ENCODE measurements at regions not wholly inside any gene's neighbourhood (a gene's known extent, or its start where the extent isn't known, plus 50 kb on each side); places are given as distances from the start of the nearest gene placed in this dataset.

- H3K4me1 ChIP-seq (ENCODE audit: control insufficient read depth, insufficient read depth, low read length, poor library complexity, severe bottlenecking): no peaks in the 10 kb centered on the region
Observed at GRCh38 chrX:40485973-40486372, 94.8 kb upstream of the ATP6AP2 start.

GRCh38 chrX:40485102-40485826, 95.5 kb upstream of the ATP6AP2 start:
- no peak for DNase-seq
- H3K36me3 ChIP-seq (ENCODE audit: control insufficient read depth, insufficient read depth, low read length): no peaks in the 10 kb centered on the region
- no peak overlapping the region for H3K27ac ChIP-seq (ENCODE audit: insufficient read depth, low read length, poor library complexity, severe bottlenecking)
- no peaks in the 10 kb centered on the region for H3K27me3 ChIP-seq (replicated peaks; ENCODE audit: control insufficient read depth, insufficient read depth, low read length, poor library complexity, severe bottlenecking)
- no peak overlapping the region for H3K4me3 ChIP-seq (ENCODE audit: insufficient read depth, low read depth, low read length, poor library complexity, severe bottlenecking)
- no peaks in the 10 kb centered on the region for H3K9me3 ChIP-seq (ENCODE audit: control insufficient read depth, low read length)
- H3K4me1 ChIP-seq (ENCODE audit: control insufficient read depth, insufficient read depth, low read length, poor library complexity, severe bottlenecking): no peaks in the 10 kb centered on the region

More at GRCh38 chrX:40485973-40486372, 94.8 kb upstream of the ATP6AP2 start:
- Histone ChIP-seq H3K27me3 (replicated peaks; ENCODE audit: control insufficient read depth, insufficient read depth, low read length, poor library complexity, severe bottlenecking) (no peaks in the 10 kb centered on the region), H3K27ac (ENCODE audit: insufficient read depth, low read length, poor library complexity, severe bottlenecking) (no peak overlapping the region), H3K9me3 (ENCODE audit: control insufficient read depth, low read length) (no peaks in the 10 kb centered on the region), H3K36me3 (ENCODE audit: control insufficient read depth, insufficient read depth, low read length) (no peaks in the 10 kb centered on the region), H3K4me3 (ENCODE audit: insufficient read depth, low read depth, low read length, poor library complexity, severe bottlenecking) (no peak overlapping the region)
- DNase-seq: no peak

DNA sequence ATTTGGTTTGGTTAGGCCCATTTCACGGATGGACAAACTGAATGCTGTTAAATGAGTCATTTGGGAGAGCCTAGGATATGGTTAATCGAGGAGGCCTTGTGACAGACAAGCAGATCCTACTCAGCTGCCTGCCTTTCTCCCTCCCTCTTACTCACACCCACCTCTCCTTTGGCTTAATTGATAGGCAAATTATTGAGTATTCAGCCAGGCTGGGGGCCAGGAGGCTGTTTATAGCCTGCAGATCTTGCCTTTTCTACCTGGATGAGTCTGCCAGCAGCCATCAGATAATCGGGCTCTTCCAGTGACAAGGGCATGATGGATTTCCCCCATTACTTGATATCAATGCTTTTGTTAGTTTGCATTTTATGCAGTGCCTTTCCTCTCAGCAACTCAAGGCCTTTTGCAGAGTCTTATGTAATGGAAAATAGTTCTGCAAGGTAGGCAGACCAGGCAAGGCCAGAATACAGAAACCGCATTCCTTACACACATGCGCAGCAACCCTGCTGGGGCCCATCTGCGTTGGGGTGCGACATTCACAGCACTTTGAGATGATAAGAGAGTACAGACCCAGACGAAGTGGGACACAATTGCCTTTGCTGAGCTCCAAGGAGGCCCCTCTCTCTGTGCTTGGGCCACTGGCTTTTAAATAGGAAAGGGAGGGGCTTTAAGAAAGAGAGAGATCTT, 96.2 kb upstream of the ATP6AP2 start:
- Histone ChIP-seq H3K36me3 (ENCODE audit: control insufficient read depth, insufficient read depth, low read length) (no peaks in the 10 kb centered on the region), H3K27ac (ENCODE audit: insufficient read depth, low read length, poor library complexity, severe bottlenecking) (no peak overlapping the region), H3K4me3 (ENCODE audit: insufficient read depth, low read depth, low read length, poor library complexity, severe bottlenecking) (no peak overlapping the region), H3K9me3 (ENCODE audit: control insufficient read depth, low read length) (no peaks in the 10 kb centered on the region), H3K4me1 (ENCODE audit: control insufficient read depth, insufficient read depth, low read length, poor library complexity, severe bottlenecking) (no peaks in the 10 kb centered on the region), H3K27me3 (replicated peaks; ENCODE audit: control insufficient read depth, insufficient read depth, low read length, poor library complexity, severe bottlenecking) (no peaks in the 10 kb centered on the region)
- no peak for DNase-seq

GRCh38 chrX:40483502-40483901, 97.3 kb upstream of the ATP6AP2 start:
- H3K27ac ChIP-seq (ENCODE audit: insufficient read depth, low read length, poor library complexity, severe bottlenecking): no peak overlapping the region
- H3K4me1 ChIP-seq (ENCODE audit: control insufficient read depth, insufficient read depth, low read length, poor library complexity, severe bottlenecking): no peaks in the 10 kb centered on the region
- H3K36me3 ChIP-seq (ENCODE audit: control insufficient read depth, insufficient read depth, low read length): no peaks in the 10 kb centered on the region
- no peaks in the 10 kb centered on the region for H3K27me3 ChIP-seq (replicated peaks; ENCODE audit: control insufficient read depth, insufficient read depth, low read length, poor library complexity, severe bottlenecking)
- no peak for DNase-seq
- no peaks in the 10 kb centered on the region for H3K9me3 ChIP-seq (ENCODE audit: control insufficient read depth, low read length)
- H3K4me3 ChIP-seq (ENCODE audit: insufficient read depth, low read depth, low read length, poor library complexity, severe bottlenecking): no peak overlapping the region

DNA sequence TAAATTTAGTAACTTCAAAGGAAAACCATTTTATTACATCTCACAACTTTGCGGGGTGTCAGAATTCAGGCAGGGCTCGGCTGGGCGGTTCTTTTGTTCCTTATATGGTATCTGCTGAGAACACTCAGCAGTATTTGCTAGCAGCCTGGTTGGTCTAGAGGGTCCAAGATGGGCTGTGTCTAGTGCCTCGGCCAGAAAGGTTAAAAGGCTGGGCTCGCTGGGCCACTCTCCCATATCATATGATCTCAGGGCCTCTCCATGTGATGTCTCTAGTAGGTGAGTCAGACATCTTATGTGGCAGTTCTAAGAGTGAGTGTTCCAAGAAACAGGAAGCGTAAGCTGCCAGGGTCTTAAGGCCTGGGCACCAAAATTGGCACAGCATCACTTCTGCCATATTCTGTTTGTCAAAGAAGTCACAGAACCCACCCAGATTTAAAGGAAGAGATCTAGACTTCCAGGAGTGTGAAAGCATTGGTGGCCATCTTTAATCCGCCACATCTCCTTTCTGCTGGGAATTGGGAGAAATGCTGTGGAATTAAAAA, 100.9 kb upstream of the ATP6AP2 start:
- Histone ChIP-seq H3K9me3 (ENCODE audit: control insufficient read depth, low read length) (no peaks in the 10 kb centered on the region), H3K27me3 (replicated peaks; ENCODE audit: control insufficient read depth, insufficient read depth, low read length, poor library complexity, severe bottlenecking) (no peaks in the 10 kb centered on the region), H3K4me3 (ENCODE audit: insufficient read depth, low read depth, low read length, poor library complexity, severe bottlenecking) (no peak overlapping the region), H3K36me3 (ENCODE audit: control insufficient read depth, insufficient read depth, low read length) (no peaks in the 10 kb centered on the region), H3K27ac (ENCODE audit: insufficient read depth, low read length, poor library complexity, severe bottlenecking) (no peak overlapping the region), H3K4me1 (ENCODE audit: control insufficient read depth, insufficient read depth, low read length, poor library complexity, severe bottlenecking) (no peaks in the 10 kb centered on the region)
- no peak for DNase-seq

DNA sequence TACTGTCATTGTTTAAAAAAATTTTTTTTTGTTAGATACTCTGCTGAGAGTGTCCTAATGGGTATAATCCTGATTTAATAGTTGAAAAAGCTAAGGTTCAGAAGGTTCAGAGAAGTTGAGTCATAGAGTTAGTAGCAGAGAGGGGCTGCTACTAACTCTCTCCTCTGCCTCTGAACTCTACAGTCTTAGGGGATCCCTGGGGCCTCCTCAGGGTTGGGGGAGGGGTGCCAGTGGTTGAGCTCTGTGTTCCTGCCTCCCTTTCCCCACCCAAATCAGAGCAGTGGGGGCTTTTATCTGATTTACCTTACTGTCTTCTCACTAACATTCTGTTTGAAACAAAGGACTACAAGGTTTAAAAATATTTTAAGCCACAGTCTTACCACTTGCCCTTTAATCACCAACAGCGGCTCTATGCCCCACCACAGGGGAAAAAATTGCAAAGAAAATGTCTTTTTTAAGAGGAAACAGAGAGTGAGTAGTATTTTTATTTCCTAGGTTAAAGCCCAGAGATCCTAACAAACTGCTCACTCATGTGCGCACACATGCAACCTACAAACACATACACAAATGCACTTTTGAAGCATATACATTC, 102.2 kb upstream of the ATP6AP2 start:
- H3K36me3 ChIP-seq (ENCODE audit: control insufficient read depth, insufficient read depth, low read length): no peaks in the 10 kb centered on the region
- no peak overlapping the region for H3K27ac ChIP-seq (ENCODE audit: insufficient read depth, low read length, poor library complexity, severe bottlenecking)
- H3K4me3 ChIP-seq (ENCODE audit: insufficient read depth, low read depth, low read length, poor library complexity, severe bottlenecking): no peak overlapping the region
- no peaks in the 10 kb centered on the region for H3K4me1 ChIP-seq (ENCODE audit: control insufficient read depth, insufficient read depth, low read length, poor library complexity, severe bottlenecking)
- no peaks in the 10 kb centered on the region for H3K9me3 ChIP-seq (ENCODE audit: control insufficient read depth, low read length)
- H3K27me3 ChIP-seq (replicated peaks; ENCODE audit: control insufficient read depth, insufficient read depth, low read length, poor library complexity, severe bottlenecking): no peaks in the 10 kb centered on the region
- no peak for DNase-seq

- H3K27ac ChIP-seq (ENCODE audit: insufficient read depth, low read length, poor library complexity, severe bottlenecking): no peak overlapping the region
- DNase-seq: no peak
- no peaks in the 10 kb centered on the region for H3K4me1 ChIP-seq (ENCODE audit: control insufficient read depth, insufficient read depth, low read length, poor library complexity, severe bottlenecking)
- H3K9me3 ChIP-seq (ENCODE audit: control insufficient read depth, low read length): no peaks in the 10 kb centered on the region
- H3K27me3 ChIP-seq (replicated peaks; ENCODE audit: control insufficient read depth, insufficient read depth, low read length, poor library complexity, severe bottlenecking): no peaks in the 10 kb centered on the region
- H3K4me3 ChIP-seq (ENCODE audit: insufficient read depth, low read depth, low read length, poor library complexity, severe bottlenecking): no peak overlapping the region
- H3K36me3 ChIP-seq (ENCODE audit: control insufficient read depth, insufficient read depth, low read length): no peaks in the 10 kb centered on the region
Observed at GRCh38 chrX:40476958-40477357, 103.8 kb upstream of the ATP6AP2 start.

- Histone ChIP-seq H3K27me3 (replicated peaks; ENCODE audit: control insufficient read depth, insufficient read depth, low read length, poor library complexity, severe bottlenecking) (no peaks in the 10 kb centered on the region), H3K9me3 (ENCODE audit: control insufficient read depth, low read length) (no peaks in the 10 kb centered on the region), H3K27ac (ENCODE audit: insufficient read depth, low read length, poor library complexity, severe bottlenecking) (no peak overlapping the region), H3K4me1 (ENCODE audit: control insufficient read depth, insufficient read depth, low read length, poor library complexity, severe bottlenecking) (no peaks in the 10 kb centered on the region), H3K36me3 (ENCODE audit: control insufficient read depth, insufficient read depth, low read length) (no peaks in the 10 kb centered on the region), H3K4me3 (ENCODE audit: insufficient read depth, low read depth, low read length, poor library complexity, severe bottlenecking) (no peak overlapping the region)
- DNase-seq: no peak
Observed at GRCh38 chrX:40474645-40475044, 106.1 kb upstream of the ATP6AP2 start.

GRCh38 chrX:40474205-40474626, 106.6 kb upstream of the ATP6AP2 start:
- no peak for DNase-seq
- Histone ChIP-seq H3K9me3 (ENCODE audit: control insufficient read depth, low read length) (no peaks in the 10 kb centered on the region), H3K27ac (ENCODE audit: insufficient read depth, low read length, poor library complexity, severe bottlenecking) (no peak overlapping the region), H3K36me3 (ENCODE audit: control insufficient read depth, insufficient read depth, low read length) (no peaks in the 10 kb centered on the region), H3K4me1 (ENCODE audit: control insufficient read depth, insufficient read depth, low read length, poor library complexity, severe bottlenecking) (no peaks in the 10 kb centered on the region), H3K4me3 (ENCODE audit: insufficient read depth, low read depth, low read length, poor library complexity, severe bottlenecking) (no peak overlapping the region), H3K27me3 (replicated peaks; ENCODE audit: control insufficient read depth, insufficient read depth, low read length, poor library complexity, severe bottlenecking) (no peaks in the 10 kb centered on the region)

All from effector memory CD4-positive, alpha-beta T cell (primary cell).